OCI-LY7 (cell line): ENCODE measurements at regions not wholly inside any gene's neighbourhood (a gene's known extent, or its start where the extent isn't known, plus 50 kb on each side); places are given as distances from the start of the nearest gene placed in this dataset.

Experiments used
- EZH2phosphoT487 ChIP-seq: fragments of 200-600 bp; sonication (generic); IDR thresholded peaks from 2 replicates; pipeline ENCODE4 v1.6.1; 2018; ENCODE audit warnings: low read depth, borderline replicate concordance, mild to moderate bottlenecking, mixed run types, antibody characterized with exemption, low read length, moderate library complexity, mixed read lengths
- TF ChIP-seq, protein P1 (sequence below): fragments of 200-600 bp; sonication (generic); conservative IDR thresholded peaks from 2 replicates; pipeline ENCODE4 v1.5.1; 2014; ENCODE audit warnings: mild to moderate bottlenecking, antibody characterized with exemption, low read length, moderate library complexity, mixed read lengths

- TF ChIP-seq, protein P1, sequence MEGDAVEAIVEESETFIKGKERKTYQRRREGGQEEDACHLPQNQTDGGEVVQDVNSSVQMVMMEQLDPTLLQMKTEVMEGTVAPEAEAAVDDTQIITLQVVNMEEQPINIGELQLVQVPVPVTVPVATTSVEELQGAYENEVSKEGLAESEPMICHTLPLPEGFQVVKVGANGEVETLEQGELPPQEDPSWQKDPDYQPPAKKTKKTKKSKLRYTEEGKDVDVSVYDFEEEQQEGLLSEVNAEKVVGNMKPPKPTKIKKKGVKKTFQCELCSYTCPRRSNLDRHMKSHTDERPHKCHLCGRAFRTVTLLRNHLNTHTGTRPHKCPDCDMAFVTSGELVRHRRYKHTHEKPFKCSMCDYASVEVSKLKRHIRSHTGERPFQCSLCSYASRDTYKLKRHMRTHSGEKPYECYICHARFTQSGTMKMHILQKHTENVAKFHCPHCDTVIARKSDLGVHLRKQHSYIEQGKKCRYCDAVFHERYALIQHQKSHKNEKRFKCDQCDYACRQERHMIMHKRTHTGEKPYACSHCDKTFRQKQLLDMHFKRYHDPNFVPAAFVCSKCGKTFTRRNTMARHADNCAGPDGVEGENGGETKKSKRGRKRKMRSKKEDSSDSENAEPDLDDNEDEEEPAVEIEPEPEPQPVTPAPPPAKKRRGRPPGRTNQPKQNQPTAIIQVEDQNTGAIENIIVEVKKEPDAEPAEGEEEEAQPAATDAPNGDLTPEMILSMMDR = no peak
- no peak for TF ChIP-seq EZH2phosphoT487
These were observed 247.1 kb downstream of the CRPPA start for GRCh38 chr7:16174253-16174652.
